GM20000 (cell line): ENCODE measurements at regions not wholly inside any gene's neighbourhood (a gene's known extent, or its start where the extent isn't known, plus 50 kb on each side); places are given as distances from the start of the nearest gene placed in this dataset.

ENCODE experiments used
- DNase-seq: peaks from one replicate; pipeline ENCODE4 v3.0.0; 2012; ENCODE audit warnings: low spot score
- CTCF ChIP-seq: IDR thresholded peaks from 2 replicates; pipeline ENCODE4 v1.5.1; 2012; ENCODE audit warnings: mild to moderate bottlenecking, control low read depth; ENCODE audit errors: extremely low read depth, missing control alignments

- DNase-seq = no peak
- TF ChIP-seq CTCF = no peak
These were observed 141.0 kb downstream of the PTPN11 start for GRCh38 chr12:112559784-112560183.

GRCh38 chr12:112564160-112564784, 145.5 kb downstream of the PTPN11 start:
- peak; percentile 4 for TF ChIP-seq CTCF
- no peak for DNase-seq

- TF ChIP-seq CTCF = no peak
- DNase-seq = no peak
These were observed 149.9 kb downstream of the PTPN11 start for GRCh38 chr12:112568641-112569040.

- TF ChIP-seq CTCF = no peak
- no peak for DNase-seq
These were observed 151.3 kb downstream of the PTPN11 start for GRCh38 chr12:112570096-112570495.

GRCh38 chr12:112573141-112573540, 154.4 kb downstream of the PTPN11 start:
- TF ChIP-seq CTCF = no peak
- no peak for DNase-seq

- TF ChIP-seq CTCF = no peak
- no peak for DNase-seq
These were observed 156.3 kb downstream of the PTPN11 start for GRCh38 chr12:112574896-112575558.

- no peak for DNase-seq
- TF ChIP-seq CTCF = no peak
These were observed 156.9 kb downstream of the PTPN11 start for GRCh38 chr12:112575559-112576067.
